Keratinocyte (primary cell): ENCODE measurements at regions not wholly inside any gene's neighbourhood (a gene's known extent, or its start where the extent isn't known, plus 50 kb on each side); places are given as distances from the start of the nearest gene placed in this dataset.

ENCODE experiments used
- DNase-seq: peaks from one replicate; pipeline ENCODE4 v3.0.0-alpha.2; 2011; ENCODE audit warnings: low read depth, missing footprints, low spot score
- FAIRE-seq: peaks from 2 replicates; lab custom pipeline; 2011; peaks lifted over from hg19 to GRCh38; lab: Jason Lieb, UNC
- H2AFZ ChIP-seq: 2 replicates; pipeline ENCODE4 v1.6.0; 2012; ENCODE audit warnings: low read length, control low read depth, inconsistent platforms; ENCODE audit not compliant: control insufficient read depth
- H3K27ac ChIP-seq: 2 replicates; pipeline ENCODE4 v1.5.1; 2011; ENCODE audit warnings: low read length; ENCODE audit not compliant: control insufficient read depth, insufficient read depth
- H3K27me3 ChIP-seq: 3 replicates; pipeline ENCODE4 v1.6.0; 2011; ENCODE audit warnings: low read length; ENCODE audit not compliant: control insufficient read depth, insufficient read depth; ENCODE audit errors: extremely low read depth
- H3K36me3 ChIP-seq, 2 experiments: 2 replicates in 1 of 2; 3 replicates in 1 of 2; pipeline ENCODE4 v1.5.1; 2011; ENCODE audit warnings: low read length in 2 of 2, mild to moderate bottlenecking in 1 of 2; ENCODE audit not compliant: control insufficient read depth in 2 of 2, insufficient read depth in 2 of 2; ENCODE audit errors: extremely low read depth in 1 of 2
- H3K4me1 ChIP-seq: 3 replicates; pipeline ENCODE4 v1.5.1; 2011; ENCODE audit warnings: low read length; ENCODE audit not compliant: control insufficient read depth, insufficient read depth; ENCODE audit errors: extremely low read depth
- H3K4me2 ChIP-seq: 3 replicates; pipeline ENCODE4 v1.6.0; 2011; ENCODE audit warnings: low read depth, low read length; ENCODE audit not compliant: control insufficient read depth, insufficient read depth; ENCODE audit errors: extremely low read depth
- H3K4me3 ChIP-seq, 3 experiments: fragments of 200-600 bp in 1 of 3; sonication (generic) in 1 of 3; 2 replicates in 2 of 3; 3 replicates in 1 of 3; pipeline ENCODE4 v1.5.1; 2011 to 2016; ENCODE audit warnings: low read length in 3 of 3, mild to moderate bottlenecking in 3 of 3, control low read depth in 2 of 3, inconsistent platforms in 1 of 3, low read depth in 1 of 3, mixed read lengths in 1 of 3, mixed run types in 1 of 3, moderate library complexity in 1 of 3; ENCODE audit not compliant: control insufficient read depth in 2 of 3, insufficient read depth in 2 of 3; ENCODE audit errors: extremely low read depth in 1 of 3
- H3K79me2 ChIP-seq: 2 replicates; pipeline ENCODE4 v1.6.0; 2012; ENCODE audit warnings: low read length; ENCODE audit not compliant: control insufficient read depth, insufficient read depth
- H3K9ac ChIP-seq: 3 replicates; pipeline ENCODE4 v1.6.0; 2011; ENCODE audit warnings: low read length; ENCODE audit not compliant: control insufficient read depth, insufficient read depth; ENCODE audit errors: extremely low read depth
- H3K9me1 ChIP-seq: 3 replicates; pipeline ENCODE4 v1.6.0; 2011; ENCODE audit warnings: low read length; ENCODE audit not compliant: control insufficient read depth, insufficient read depth; ENCODE audit errors: extremely low read depth
- H3K9me3 ChIP-seq: 2 replicates; pipeline ENCODE4 v1.5.1; 2012; ENCODE audit warnings: low read depth, low read length; ENCODE audit not compliant: control insufficient read depth
- H4K20me1 ChIP-seq: 3 replicates; pipeline ENCODE4 v1.6.0; 2011; ENCODE audit warnings: low read length; ENCODE audit not compliant: control insufficient read depth, insufficient read depth; ENCODE audit errors: extremely low read depth
- EZH2 ChIP-seq: IDR thresholded peaks from one replicate; pipeline ENCODE4 v1.6.1; 2012; ENCODE audit warnings: inconsistent platforms, mild to moderate bottlenecking, low read length, moderate library complexity
- dilution Hi-C: fragments of 300-500 bp; cut with MboI; formaldehyde crosslinking; loops from one replicate; pipeline ENCODE4 v1.7.0; 2020; ENCODE audit warnings: low sequenced_read_pairs; ENCODE audit not compliant: extremely low pct_ligation_motif_present
- TF ChIP-seq, protein P1 (sequence below), 3 experiments: IDR thresholded peaks in 1 of 3; conservative IDR thresholded peaks in 1 of 3; optimal IDR thresholded peaks in 1 of 3; 2 replicates in 2 of 3; 3 replicates in 1 of 3; pipeline versions ENCODE3 to v1.5.1; 2011; ENCODE audit warnings: low read length in 3 of 3, mild to moderate bottlenecking in 3 of 3, moderate library complexity in 2 of 3, control low read depth in 1 of 3, inconsistent platforms in 1 of 3; ENCODE audit not compliant: insufficient read depth in 2 of 3; ENCODE audit errors: extremely low read depth in 1 of 3

DNA sequence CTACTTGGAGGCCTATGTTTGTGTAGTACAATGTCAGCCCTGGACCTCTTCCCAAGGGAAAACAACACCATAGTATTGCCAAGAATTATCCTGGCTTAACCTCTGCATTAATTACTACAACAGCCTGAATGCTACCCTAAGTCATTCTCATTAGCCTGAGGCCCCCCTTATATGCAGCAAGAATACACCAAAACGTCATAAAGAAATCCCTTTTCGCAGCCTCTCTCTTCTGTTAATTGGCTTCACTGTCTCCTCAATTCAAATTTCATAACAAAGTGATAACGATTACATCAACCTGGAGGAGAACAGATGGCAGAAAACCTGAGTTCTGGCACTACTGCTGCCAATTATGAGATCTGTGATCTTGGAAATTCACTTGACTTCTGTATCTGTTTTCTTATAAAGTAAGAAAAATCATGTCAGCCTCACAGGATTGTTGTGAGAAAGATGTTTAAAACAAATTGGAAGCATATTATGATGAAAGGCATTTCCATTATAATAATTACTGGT, 1663.1 kb downstream of the STIM2 start:
- no peak overlapping the region for H3K9ac ChIP-seq
- no peak for TF ChIP-seq EZH2
- TF ChIP-seq, protein P1, sequence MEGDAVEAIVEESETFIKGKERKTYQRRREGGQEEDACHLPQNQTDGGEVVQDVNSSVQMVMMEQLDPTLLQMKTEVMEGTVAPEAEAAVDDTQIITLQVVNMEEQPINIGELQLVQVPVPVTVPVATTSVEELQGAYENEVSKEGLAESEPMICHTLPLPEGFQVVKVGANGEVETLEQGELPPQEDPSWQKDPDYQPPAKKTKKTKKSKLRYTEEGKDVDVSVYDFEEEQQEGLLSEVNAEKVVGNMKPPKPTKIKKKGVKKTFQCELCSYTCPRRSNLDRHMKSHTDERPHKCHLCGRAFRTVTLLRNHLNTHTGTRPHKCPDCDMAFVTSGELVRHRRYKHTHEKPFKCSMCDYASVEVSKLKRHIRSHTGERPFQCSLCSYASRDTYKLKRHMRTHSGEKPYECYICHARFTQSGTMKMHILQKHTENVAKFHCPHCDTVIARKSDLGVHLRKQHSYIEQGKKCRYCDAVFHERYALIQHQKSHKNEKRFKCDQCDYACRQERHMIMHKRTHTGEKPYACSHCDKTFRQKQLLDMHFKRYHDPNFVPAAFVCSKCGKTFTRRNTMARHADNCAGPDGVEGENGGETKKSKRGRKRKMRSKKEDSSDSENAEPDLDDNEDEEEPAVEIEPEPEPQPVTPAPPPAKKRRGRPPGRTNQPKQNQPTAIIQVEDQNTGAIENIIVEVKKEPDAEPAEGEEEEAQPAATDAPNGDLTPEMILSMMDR (optimal IDR thresholded peaks at IDR 0.05 in 1 of 3, IDR thresholded peaks at IDR 0.05 in 1 of 3, conservative IDR thresholded peaks at IDR 0.05 in 1 of 3; ENCODE audit: extremely low read depth in 1 of 3, insufficient read depth in 2 of 3, low read length in 3 of 3), result no peak
- no peak overlapping the region for H2AFZ ChIP-seq
- H3K27ac ChIP-seq, result no peak overlapping the region
- no peak for FAIRE-seq
- H3K9me1 ChIP-seq, result no peaks in the 10 kb centered on the region
- no peaks in the 10 kb centered on the region for H3K4me1 ChIP-seq
- H4K20me1 ChIP-seq, result no peaks in the 10 kb centered on the region
- no peaks in the 10 kb centered on the region for H3K79me2 ChIP-seq
- no peak overlapping the region for H3K4me2 ChIP-seq
- no peaks in the 10 kb centered on the region for H3K36me3 ChIP-seq
- no peak for DNase-seq
- H3K9me3 ChIP-seq, result no peaks in the 10 kb centered on the region
- H3K27me3 ChIP-seq, result no peaks in the 10 kb centered on the region
- H3K4me3 ChIP-seq, result no peak overlapping the region
- dilution Hi-C loops, result no loop called here

DNA sequence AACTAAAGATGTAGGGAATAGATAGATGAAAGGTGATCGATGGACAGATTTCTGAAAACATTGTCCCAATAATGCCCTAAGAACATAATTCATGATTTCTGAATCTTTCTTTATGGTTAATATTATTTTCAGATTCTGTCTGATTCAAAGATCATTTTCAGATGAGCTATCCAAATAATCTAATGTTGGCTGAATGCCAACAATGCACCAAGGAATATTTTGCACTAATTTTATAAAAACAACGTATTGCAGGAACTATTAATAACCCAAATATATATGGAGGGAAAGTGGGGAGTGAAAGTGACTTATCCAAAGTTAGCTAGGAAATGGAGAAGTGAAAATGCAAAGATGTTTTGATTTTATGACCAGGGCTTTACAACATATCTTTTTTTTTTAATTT, 1675.5 kb downstream of the STIM2 start:
- Histone ChIP-seq H3K4me3 (no peak overlapping the region), H3K4me2 (no peak overlapping the region)
- TF ChIP-seq EZH2, result no peak
- TF ChIP-seq, protein P1 (optimal IDR thresholded peaks at IDR 0.05 in 1 of 3, IDR thresholded peaks at IDR 0.05 in 1 of 3, conservative IDR thresholded peaks at IDR 0.05 in 1 of 3; ENCODE audit: extremely low read depth in 1 of 3, insufficient read depth in 2 of 3, low read length in 3 of 3), result no peak

More for the DNA sequence above, 1675.5 kb downstream of the STIM2 start:
- Histone ChIP-seq H2AFZ (no peak overlapping the region), H4K20me1 (no peaks in the 10 kb centered on the region), H3K9me1 (no peaks in the 10 kb centered on the region), H3K36me3 (no peaks in the 10 kb centered on the region), H3K27ac (no peak overlapping the region), H3K9ac (no peak overlapping the region), H3K27me3 (no peaks in the 10 kb centered on the region), H3K79me2 (no peaks in the 10 kb centered on the region), H3K9me3 (no peaks in the 10 kb centered on the region), H3K4me1 (no peaks in the 10 kb centered on the region)
- no peak for DNase-seq
- dilution Hi-C loops, result no loop called here
- no peak for FAIRE-seq
